ENCODE measurements at regions not wholly inside any gene's neighbourhood (a gene's known extent, or its start where the extent isn't known, plus 50 kb on each side); places are given as distances from the start of the nearest gene placed in this dataset.

GRCh38 chr11:97461044-97461880 is 1071.4 kb downstream of the JRKL start:
- no peaks in the 10 kb centered on the region for H4K20me1 ChIP-seq (ENCODE audit: insufficient read depth, low read length)
- H3K9me3 ChIP-seq (ENCODE audit: low read length): 0 out of 2 replicates have a peak, but pooled peaks cover 2% of the 10 kb centered on the region
- H3K79me2 ChIP-seq (ENCODE audit: insufficient read depth, low read length): no peaks in the 10 kb centered on the region
- no peaks in the 10 kb centered on the region for H3K36me3 ChIP-seq (ENCODE audit: insufficient read depth, low read length)
- H3K9me2 ChIP-seq (ENCODE audit: low read depth, low read length): no peaks in the 10 kb centered on the region
- no peak overlapping the region for H2AFZ ChIP-seq (ENCODE audit: low read length)
- no peaks in the 10 kb centered on the region for H3K4me1 ChIP-seq (ENCODE audit: insufficient read depth, low read length, severe bottlenecking)
- H3K27me3 ChIP-seq (ENCODE audit: insufficient read depth, low read length): no peaks in the 10 kb centered on the region
- no peak overlapping the region for H3K4me2 ChIP-seq (ENCODE audit: low read length)
- TF ChIP-seq, protein P1, sequence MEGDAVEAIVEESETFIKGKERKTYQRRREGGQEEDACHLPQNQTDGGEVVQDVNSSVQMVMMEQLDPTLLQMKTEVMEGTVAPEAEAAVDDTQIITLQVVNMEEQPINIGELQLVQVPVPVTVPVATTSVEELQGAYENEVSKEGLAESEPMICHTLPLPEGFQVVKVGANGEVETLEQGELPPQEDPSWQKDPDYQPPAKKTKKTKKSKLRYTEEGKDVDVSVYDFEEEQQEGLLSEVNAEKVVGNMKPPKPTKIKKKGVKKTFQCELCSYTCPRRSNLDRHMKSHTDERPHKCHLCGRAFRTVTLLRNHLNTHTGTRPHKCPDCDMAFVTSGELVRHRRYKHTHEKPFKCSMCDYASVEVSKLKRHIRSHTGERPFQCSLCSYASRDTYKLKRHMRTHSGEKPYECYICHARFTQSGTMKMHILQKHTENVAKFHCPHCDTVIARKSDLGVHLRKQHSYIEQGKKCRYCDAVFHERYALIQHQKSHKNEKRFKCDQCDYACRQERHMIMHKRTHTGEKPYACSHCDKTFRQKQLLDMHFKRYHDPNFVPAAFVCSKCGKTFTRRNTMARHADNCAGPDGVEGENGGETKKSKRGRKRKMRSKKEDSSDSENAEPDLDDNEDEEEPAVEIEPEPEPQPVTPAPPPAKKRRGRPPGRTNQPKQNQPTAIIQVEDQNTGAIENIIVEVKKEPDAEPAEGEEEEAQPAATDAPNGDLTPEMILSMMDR (IDR thresholded peaks at IDR 0.05; ENCODE audit: low read length): no peak
- no peak for TF ChIP-seq EZH2 (IDR thresholded peaks at IDR 0.05; ENCODE audit: borderline replicate concordance, low read length)
- H3K4me3 ChIP-seq (ENCODE audit: low read depth, low read length, poor library complexity, severe bottlenecking): no peak overlapping the region
- no peaks in the 10 kb centered on the region for H3F3A ChIP-seq (ENCODE audit: insufficient read depth, low read length)
- H3K9ac ChIP-seq (ENCODE audit: low read length): no peak overlapping the region
- no peak overlapping the region for H3K27ac ChIP-seq (ENCODE audit: low read depth, low read length, poor library complexity, severe bottlenecking)

- Histone ChIP-seq H3K9me3 (ENCODE audit: low read length) (0 out of 2 replicates have a peak, but pooled peaks cover 2% of the 10 kb centered on the region), H3K4me3 (ENCODE audit: low read depth, low read length, poor library complexity, severe bottlenecking) (no peak overlapping the region), H3K79me2 (ENCODE audit: insufficient read depth, low read length) (no peaks in the 10 kb centered on the region), H3K9ac (ENCODE audit: low read length) (no peak overlapping the region), H3K36me3 (ENCODE audit: insufficient read depth, low read length) (no peaks in the 10 kb centered on the region), H3K27ac (ENCODE audit: low read depth, low read length, poor library complexity, severe bottlenecking) (no peak overlapping the region), H3K4me2 (ENCODE audit: low read length) (no peak overlapping the region), H2AFZ (ENCODE audit: low read length) (no peak overlapping the region), H3K4me1 (ENCODE audit: insufficient read depth, low read length, severe bottlenecking) (no peaks in the 10 kb centered on the region), H3F3A (ENCODE audit: insufficient read depth, low read length) (no peaks in the 10 kb centered on the region), H3K9me2 (ENCODE audit: low read depth, low read length) (no peaks in the 10 kb centered on the region), H3K27me3 (ENCODE audit: insufficient read depth, low read length) (no peaks in the 10 kb centered on the region), H4K20me1 (ENCODE audit: insufficient read depth, low read length) (no peaks in the 10 kb centered on the region)
- TF ChIP-seq EZH2 (IDR thresholded peaks at IDR 0.05; ENCODE audit: borderline replicate concordance, low read length): no peak
- TF ChIP-seq, protein P1 (IDR thresholded peaks at IDR 0.05; ENCODE audit: low read length): no peak
These were observed 1072.1 kb downstream of the JRKL start for GRCh38 chr11:97461934-97462333.

DNA sequence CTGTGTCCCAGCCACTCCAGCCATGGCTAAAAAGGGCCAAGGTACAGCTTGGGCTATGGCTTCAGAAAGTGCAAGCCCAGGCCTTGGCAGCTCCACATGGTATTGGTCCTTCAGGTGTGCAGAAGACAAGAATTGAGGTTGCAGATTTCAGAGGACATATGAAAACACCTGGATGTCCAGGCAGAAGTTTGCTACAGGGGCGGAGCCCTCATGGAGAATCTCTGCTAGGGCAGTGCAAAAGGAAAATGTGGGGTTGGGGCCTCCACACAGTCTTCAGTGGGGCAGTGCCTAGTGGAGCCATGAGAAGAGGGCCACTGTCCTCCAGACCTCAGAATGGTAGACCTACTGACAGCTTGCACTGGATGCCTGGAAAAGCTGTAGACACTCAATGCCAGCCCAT is 1074.1 kb downstream of the JRKL start:
- Histone ChIP-seq H3K9me3 (ENCODE audit: low read length) (0 out of 2 replicates have a peak, but pooled peaks cover 2% of the 10 kb centered on the region), H3K9ac (ENCODE audit: low read length) (no peak overlapping the region), H3K4me2 (ENCODE audit: low read length) (no peak overlapping the region), H3K79me2 (ENCODE audit: insufficient read depth, low read length) (no peaks in the 10 kb centered on the region), H3K36me3 (ENCODE audit: insufficient read depth, low read length) (no peaks in the 10 kb centered on the region), H4K20me1 (ENCODE audit: insufficient read depth, low read length) (no peaks in the 10 kb centered on the region), H3K27me3 (ENCODE audit: insufficient read depth, low read length) (no peaks in the 10 kb centered on the region), H3K4me1 (ENCODE audit: insufficient read depth, low read length, severe bottlenecking) (no peaks in the 10 kb centered on the region), H3K27ac (ENCODE audit: low read depth, low read length, poor library complexity, severe bottlenecking) (no peak overlapping the region), H3F3A (ENCODE audit: insufficient read depth, low read length) (no peaks in the 10 kb centered on the region), H3K9me2 (ENCODE audit: low read depth, low read length) (no peaks in the 10 kb centered on the region), H3K4me3 (ENCODE audit: low read depth, low read length, poor library complexity, severe bottlenecking) (no peak overlapping the region), H2AFZ (ENCODE audit: low read length) (no peak overlapping the region)
- TF ChIP-seq EZH2 (IDR thresholded peaks at IDR 0.05; ENCODE audit: borderline replicate concordance, low read length): no peak
